AG09319 (cell line): ENCODE measurements at regions not wholly inside any gene's neighbourhood (a gene's known extent, or its start where the extent isn't known, plus 50 kb on each side); places are given as distances from the start of the nearest gene placed in this dataset.

ENCODE experiments used
- DNase-seq: peaks from one replicate; pipeline ENCODE4 v3.0.0-alpha.2; 2010; ENCODE audit warnings: low read depth; ENCODE audit errors: extremely low read depth
- TF ChIP-seq, protein P1 (sequence below): IDR thresholded peaks from 2 replicates; pipeline ENCODE4 v1.5.1; 2011; ENCODE audit warnings: low read depth, mild to moderate bottlenecking, inconsistent platforms, low read length, moderate library complexity

DNA sequence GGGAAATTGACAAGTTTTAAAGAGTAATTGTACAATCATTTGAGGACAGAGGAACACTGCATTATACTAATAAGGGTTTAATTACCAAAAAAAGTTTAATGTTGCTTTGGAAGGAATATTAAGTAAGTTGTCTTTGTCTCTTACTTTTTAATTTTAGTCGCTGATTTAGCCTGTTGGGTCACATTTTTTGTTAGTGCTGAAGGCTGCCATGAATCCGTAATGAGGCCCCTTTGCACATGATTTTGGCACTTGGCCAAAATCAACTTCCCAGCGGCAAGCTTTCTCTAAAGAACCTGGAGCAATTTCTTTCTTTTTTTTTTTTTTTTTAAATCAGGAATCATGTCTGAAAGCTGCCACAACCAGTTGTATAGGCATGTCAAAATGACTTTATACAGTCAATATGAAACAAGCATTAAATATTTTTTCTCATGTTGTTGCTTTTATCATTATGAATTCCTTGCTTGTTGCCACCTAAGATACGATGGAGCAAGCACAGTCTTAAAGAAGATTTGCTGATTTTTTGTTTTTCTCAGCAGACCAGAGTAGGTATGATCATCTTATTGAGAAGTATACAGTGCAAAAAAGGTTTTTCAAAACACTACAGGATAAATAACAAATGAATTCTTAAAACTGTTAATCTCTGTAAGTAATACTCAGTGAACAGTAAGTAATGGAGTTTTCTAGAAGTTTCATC is 690.4 kb downstream of the USP25 start:
- TF ChIP-seq, protein P1, sequence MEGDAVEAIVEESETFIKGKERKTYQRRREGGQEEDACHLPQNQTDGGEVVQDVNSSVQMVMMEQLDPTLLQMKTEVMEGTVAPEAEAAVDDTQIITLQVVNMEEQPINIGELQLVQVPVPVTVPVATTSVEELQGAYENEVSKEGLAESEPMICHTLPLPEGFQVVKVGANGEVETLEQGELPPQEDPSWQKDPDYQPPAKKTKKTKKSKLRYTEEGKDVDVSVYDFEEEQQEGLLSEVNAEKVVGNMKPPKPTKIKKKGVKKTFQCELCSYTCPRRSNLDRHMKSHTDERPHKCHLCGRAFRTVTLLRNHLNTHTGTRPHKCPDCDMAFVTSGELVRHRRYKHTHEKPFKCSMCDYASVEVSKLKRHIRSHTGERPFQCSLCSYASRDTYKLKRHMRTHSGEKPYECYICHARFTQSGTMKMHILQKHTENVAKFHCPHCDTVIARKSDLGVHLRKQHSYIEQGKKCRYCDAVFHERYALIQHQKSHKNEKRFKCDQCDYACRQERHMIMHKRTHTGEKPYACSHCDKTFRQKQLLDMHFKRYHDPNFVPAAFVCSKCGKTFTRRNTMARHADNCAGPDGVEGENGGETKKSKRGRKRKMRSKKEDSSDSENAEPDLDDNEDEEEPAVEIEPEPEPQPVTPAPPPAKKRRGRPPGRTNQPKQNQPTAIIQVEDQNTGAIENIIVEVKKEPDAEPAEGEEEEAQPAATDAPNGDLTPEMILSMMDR, result no peak
- DNase-seq, result no peak

DNA sequence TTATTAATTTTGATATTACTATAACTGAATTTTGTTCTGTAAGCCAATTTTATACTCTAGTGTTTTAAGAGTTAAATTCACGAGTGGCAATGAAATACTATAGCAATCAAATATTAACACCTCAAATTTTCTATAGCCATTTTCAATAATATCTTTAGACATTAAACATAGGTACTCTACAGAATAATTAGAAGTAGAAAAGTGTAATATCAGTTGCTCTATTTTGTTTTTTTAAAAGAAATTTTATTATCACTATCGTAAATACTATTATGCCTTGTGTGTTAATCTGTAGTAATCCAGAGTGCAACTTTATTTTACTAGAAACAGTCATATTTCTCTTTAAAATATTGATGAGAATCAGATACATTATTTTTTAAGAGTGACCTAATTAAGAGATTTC is 691.2 kb downstream of the USP25 start:
- no peak for DNase-seq
- TF ChIP-seq, protein P1, result no peak

DNA sequence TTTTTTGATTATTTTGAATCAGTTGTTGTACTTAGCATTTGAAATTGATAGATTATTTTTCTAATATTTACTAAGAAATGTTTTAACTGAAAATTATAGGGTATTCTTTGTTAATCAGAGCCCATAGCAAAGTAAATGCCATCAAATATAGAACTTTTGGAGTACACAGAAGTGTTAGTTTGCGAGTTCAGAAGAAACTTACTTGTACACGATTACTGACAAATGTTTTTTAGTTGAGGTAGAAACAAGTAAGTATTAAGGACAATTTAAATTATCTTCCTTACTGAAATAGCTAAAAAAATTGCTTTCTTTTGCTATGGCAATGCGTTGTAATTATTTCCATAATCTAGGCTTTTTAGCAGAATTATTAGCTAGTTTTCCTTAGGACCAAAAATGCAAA is 692.2 kb downstream of the USP25 start:
- TF ChIP-seq, protein P1, result no peak
- DNase-seq, result no peak

DNA sequence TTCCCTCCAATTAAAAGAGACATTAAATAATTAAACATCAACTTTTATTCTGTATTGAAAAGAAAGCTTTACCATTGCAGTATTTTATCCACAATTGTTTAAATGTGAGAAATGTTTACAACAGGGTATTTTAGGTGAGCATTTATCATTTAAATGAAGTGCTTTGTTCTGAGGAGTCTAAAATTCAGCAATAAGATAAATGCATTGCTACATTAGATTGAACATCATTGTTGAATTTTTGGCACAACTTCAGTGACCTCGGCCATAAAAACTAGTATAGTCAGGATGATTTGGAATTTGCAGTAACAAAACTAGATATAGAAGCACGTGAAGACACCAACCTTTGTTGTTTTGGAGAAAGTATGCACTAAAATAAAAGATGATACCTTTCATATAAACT is 692.9 kb downstream of the USP25 start:
- TF ChIP-seq, protein P1, result no peak
- no peak for DNase-seq

DNA sequence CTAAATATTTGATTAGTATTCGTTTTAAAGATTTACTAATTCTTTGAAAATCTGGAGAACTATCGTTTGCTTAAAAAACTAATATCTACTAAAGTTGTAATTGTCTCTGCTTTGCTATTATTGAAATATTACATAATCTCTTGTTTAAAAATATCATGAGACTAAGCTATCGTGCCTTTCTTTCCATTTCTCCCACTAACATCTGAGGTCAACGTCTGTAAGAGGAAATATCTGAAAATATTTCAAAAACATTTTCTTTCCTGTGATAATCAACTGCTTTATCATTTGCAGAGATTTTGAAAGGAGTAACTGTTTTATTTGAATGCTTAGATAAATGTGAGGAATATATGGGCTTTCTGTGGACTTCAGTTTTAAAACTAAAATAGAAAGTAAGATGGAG is 694.1 kb downstream of the USP25 start:
- no peak for DNase-seq
- TF ChIP-seq, protein P1, result no peak

DNA sequence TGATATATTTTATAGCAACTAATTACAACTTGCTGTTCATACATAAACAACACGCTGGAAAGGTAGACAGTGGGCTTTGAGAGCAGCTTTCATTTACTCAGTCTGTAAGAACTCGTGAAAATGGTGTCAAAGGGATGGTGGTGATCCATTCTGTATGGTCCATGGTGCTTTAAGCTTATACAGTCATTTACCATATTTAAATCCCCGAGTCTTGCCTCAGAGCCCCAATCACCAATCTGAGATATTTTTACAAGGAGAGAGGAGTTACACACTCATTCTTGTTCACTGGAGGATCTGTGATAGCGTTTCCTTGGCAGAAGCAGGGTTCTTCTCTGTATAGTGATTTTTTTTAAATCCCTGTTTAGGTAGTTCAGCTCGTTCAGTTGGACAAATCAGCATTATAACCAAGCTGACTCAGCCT is 694.6 kb downstream of the USP25 start:
- TF ChIP-seq, protein P1, result no peak
- no peak for DNase-seq

DNA sequence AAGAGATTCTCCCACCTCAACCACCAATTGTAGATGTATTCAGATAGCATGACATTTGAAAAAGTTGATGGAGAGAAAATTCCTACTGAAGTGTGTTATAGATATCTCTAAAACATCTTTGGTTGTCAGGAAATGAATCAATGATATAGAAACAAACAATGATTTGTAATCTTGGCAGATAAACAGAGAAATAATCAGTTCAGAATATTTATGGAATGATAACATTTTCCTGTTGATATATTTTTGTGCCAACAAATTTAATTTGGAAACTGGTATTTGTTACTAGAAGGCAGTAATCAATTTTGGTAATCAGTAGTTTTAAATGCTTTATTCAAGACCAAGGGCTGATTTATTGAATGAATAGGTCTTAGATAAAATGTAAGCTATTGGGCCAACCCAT is 695.6 kb downstream of the USP25 start:
- no peak for DNase-seq
- TF ChIP-seq, protein P1, result no peak
